ENCODE measurements at regions not wholly inside any gene's neighbourhood (a gene's known extent, or its start where the extent isn't known, plus 50 kb on each side); places are given as distances from the start of the nearest gene placed in this dataset.

- TF ChIP-seq ZNF292 (CRISPR knock-in tag; IDR thresholded peaks at IDR 0.05; ENCODE audit: borderline replicate concordance, low read depth), result no peak
- no peak for TF ChIP-seq PHF8 (CRISPR knock-in tag; IDR thresholded peaks at IDR 0.05)
- no peak for TF ChIP-seq ZNF572 (CRISPR knock-in tag; IDR thresholded peaks at IDR 0.05)
- no peak for TF ChIP-seq ZNF441 (CRISPR knock-in tag; IDR thresholded peaks at IDR 0.05; ENCODE audit: borderline replicate concordance)
- no peak for TF ChIP-seq MAF1 (CRISPR knock-in tag; IDR thresholded peaks at IDR 0.05; ENCODE audit: borderline replicate concordance)
- no peak for TF ChIP-seq FIP1L1 (IDR thresholded peaks at IDR 0.05; ENCODE audit: borderline replicate concordance, insufficient read depth, low read depth, low read length)
- no peak for TF ChIP-seq ZSCAN9 (CRISPR knock-in tag; IDR thresholded peaks at IDR 0.05; ENCODE audit: borderline replicate concordance)
Measured at GRCh38 chr16:61382435-61382834, 653.8 kb downstream of the CDH8 start (continued).

GRCh38 chr16:61379311-61379710 lies 656.9 kb downstream of the CDH8 start:
- Histone ChIP-seq H3K27me3 (ENCODE audit: control insufficient read depth in 1 of 2, insufficient read depth in 2 of 2, low read length in 2 of 2) (no peaks in the 10 kb centered on the region), H3K36me3 (replicated peaks in 1 of 2; ENCODE audit: control insufficient read depth in 1 of 2, insufficient read depth in 2 of 2, low read length in 2 of 2) (no peaks in the 10 kb centered on the region), H3K4me2 (ENCODE audit: low read depth, low read length) (no peak overlapping the region), H3K27ac (ENCODE audit: extremely low read length, insufficient read depth, low read length) (no peak overlapping the region), H3K4me3 (replicated peaks in 1 of 3; ENCODE audit: insufficient read depth in 1 of 3, low read depth in 2 of 3, low read length in 3 of 3) (no peak overlapping the region), H3K9ac (ENCODE audit: insufficient read depth, low read depth, low read length) (no peak overlapping the region), H3K79me2 (ENCODE audit: insufficient read depth, low read length) (no peaks in the 10 kb centered on the region), H3K9me3 (ENCODE audit: low read length) (peaks cover 67% of the 10 kb centered on the region), H2AFZ (ENCODE audit: low read length) (no peak overlapping the region), H4K20me1 (ENCODE audit: insufficient read depth, low read length) (no peaks in the 10 kb centered on the region), H3K4me1 (ENCODE audit: insufficient read depth, low read length) (no peaks in the 10 kb centered on the region)
- DNase-seq (ENCODE audit: low spot score), result no peak
- 15% methylated on average over 2 of the region's 2 CpGs for WGBS (ENCODE audit: low lambda C conversion rate)
- BruUV-seq (replicated peaks), result no TSS peak
- intact Hi-C loops (cut with micrococcal nuclease; ENCODE audit: unreplicated experiment) (no loop called here), in situ Hi-C loops (cut with HindIII; ENCODE audit: extremely low pct_ligation_motif_present, low pct_unique_long_range_greater_than_20kb) (no loop called here)
- FAIRE-seq, result no peak
- POLR2A ChIA-PET, result no interaction called here
- CTCF ChIA-PET (ENCODE audit: low intra/inter-chr PET ratio, low total read pairs), result no interaction called here
- no peak for ATAC-seq
- TF ChIP-seq ZNF232 (CRISPR knock-in tag; IDR thresholded peaks at IDR 0.05; ENCODE audit: borderline replicate concordance) (no peak), SUZ12 (IDR thresholded peaks at IDR 0.05; ENCODE audit: low read depth, low read length) (no peak), ZSCAN5A (CRISPR knock-in tag; IDR thresholded peaks at IDR 0.05; ENCODE audit: borderline replicate concordance) (no peak), XBP1 (CRISPR knock-in tag; IDR thresholded peaks at IDR 0.05) (no peak), ZNF777 (CRISPR knock-in tag; IDR thresholded peaks at IDR 0.05) (no peak), ZBTB49 (CRISPR knock-in tag; IDR thresholded peaks at IDR 0.05; ENCODE audit: borderline replicate concordance) (no peak), ZNF142 (CRISPR knock-in tag; IDR thresholded peaks at IDR 0.05) (no peak), TBX3 (IDR thresholded peaks at IDR 0.05; ENCODE audit: borderline replicate concordance) (no peak), GZF1 (CRISPR knock-in tag; IDR thresholded peaks at IDR 0.05) (no peak)

All from HepG2 (cell line).